Endothelial cell of umbilical vein (primary cell): ENCODE measurements at regions not wholly inside any gene's neighbourhood (a gene's known extent, or its start where the extent isn't known, plus 50 kb on each side); places are given as distances from the start of the nearest gene placed in this dataset.

Experiments
- BruUV-seq: library from RNA; stranded (reverse); fragments of 400-500 nt; replicated peaks from 2 replicates; lab custom pipeline; 2021; lab: Mats Ljungman, UMichigan
- CTCF ChIA-PET: fragments of 300-600, 350-600 bp; sonication (Branson Sonifier 250); formaldehyde crosslinking; loops from one replicate; lab custom pipeline; 2021; ENCODE audit warnings: antibody characterized with exemption, inconsistent platforms; lab: Charles Lee
- POLR2A ChIA-PET: fragments of 300-600, 350-600 bp; sonication (Branson Sonifier 250); formaldehyde crosslinking; loops from one replicate; lab custom pipeline; 2021; ENCODE audit warnings: antibody characterized with exemption, inconsistent platforms; lab: Charles Lee
- DNase-seq: peaks from one replicate; pipeline ENCODE4 v3.0.0-alpha.2; 2011; ENCODE audit warnings: low read depth, low spot score
- FAIRE-seq: peaks from 2 replicates; lab custom pipeline; 2011; peaks lifted over from hg19 to GRCh38; lab: Jason Lieb, UNC
- H2AFZ ChIP-seq: 2 replicates; pipeline ENCODE4 v1.6.0; 2012; ENCODE audit warnings: low read depth, low read length, control low read depth, inconsistent platforms
- H3K27ac ChIP-seq: 2 replicates; pipeline ENCODE4 v1.5.1; 2011; ENCODE audit warnings: low read depth, mild to moderate bottlenecking, control low read depth, low read length, moderate library complexity; ENCODE audit not compliant: insufficient read depth
- H3K27me3 ChIP-seq, 2 experiments: 2 replicates each; pipeline versions ENCODE4 v1.6.0 to v1.6.1; 2011; ENCODE audit warnings: low read length in 2 of 2, mixed read lengths in 1 of 2; ENCODE audit not compliant: control insufficient read depth in 2 of 2, insufficient read depth in 2 of 2
- H3K36me3 ChIP-seq, 2 experiments: 2 replicates in 1 of 2; 3 replicates in 1 of 2; pipeline ENCODE4 v1.5.1; 2011; ENCODE audit warnings: low read length in 2 of 2, mild to moderate bottlenecking in 1 of 2, moderate library complexity in 1 of 2; ENCODE audit not compliant: control insufficient read depth in 2 of 2, insufficient read depth in 2 of 2; ENCODE audit errors: extremely low read depth in 1 of 2
- H3K4me1 ChIP-seq: 3 replicates; pipeline ENCODE4 v1.5.1; 2011; ENCODE audit warnings: mild to moderate bottlenecking, low read length; ENCODE audit not compliant: control insufficient read depth, insufficient read depth; ENCODE audit errors: extremely low read depth
- H3K4me2 ChIP-seq: 2 replicates; pipeline ENCODE4 v1.6.1; 2011; ENCODE audit warnings: low read length, control low read depth, mixed read lengths; ENCODE audit not compliant: insufficient read depth
- H3K4me3 ChIP-seq, 3 experiments: fragments of 200-600 bp in 1 of 3; sonication (generic), shearing (Covaris generic) in 1 of 3; replicated peaks in 1 of 3; 2 replicates each; pipeline ENCODE4 v1.5.1; 2011 to 2016; ENCODE audit warnings: control low read depth in 3 of 3, low read length in 3 of 3, mild to moderate bottlenecking in 2 of 3, inconsistent platforms in 1 of 3, low read depth in 1 of 3, moderate library complexity in 1 of 3; ENCODE audit not compliant: insufficient read depth in 1 of 3
- H3K79me2 ChIP-seq: 2 replicates; pipeline ENCODE4 v1.6.0; 2012; ENCODE audit warnings: low read length, inconsistent platforms; ENCODE audit not compliant: control insufficient read depth, insufficient read depth
- H3K9ac ChIP-seq: replicated peaks from 2 replicates; pipeline ENCODE3; 2011; ENCODE audit warnings: low read length, control low read depth; ENCODE audit not compliant: insufficient read depth; ENCODE audit errors: extremely low read depth
- H3K9me1 ChIP-seq: replicated peaks from 3 replicates; pipeline ENCODE4 v1.6.0; 2011; ENCODE audit warnings: mild to moderate bottlenecking, low read length; ENCODE audit not compliant: control insufficient read depth, insufficient read depth; ENCODE audit errors: extremely low read depth
- H3K9me3 ChIP-seq: replicated peaks from 2 replicates; pipeline ENCODE4 v1.5.1; 2012; ENCODE audit warnings: low read length, inconsistent platforms; ENCODE audit not compliant: control insufficient read depth, insufficient read depth
- H4K20me1 ChIP-seq: replicated peaks from 2 replicates; pipeline ENCODE3; 2011; ENCODE audit warnings: mild to moderate bottlenecking, low read length; ENCODE audit not compliant: control insufficient read depth, insufficient read depth; ENCODE audit errors: extremely low read depth
- EZH2 ChIP-seq: IDR thresholded peaks from 2 replicates; pipeline ENCODE4 v1.6.1; 2012; ENCODE audit warnings: borderline replicate concordance, low read depth, mild to moderate bottlenecking, moderate library complexity, low read length, inconsistent platforms; ENCODE audit not compliant: severe bottlenecking
- FOS ChIP-seq: IDR thresholded peaks from 2 replicates; pipeline ENCODE4 v1.6.1; 2011; ENCODE audit warnings: mild to moderate bottlenecking, low read length, moderate library complexity, borderline replicate concordance; ENCODE audit not compliant: insufficient read depth
- GATA2 ChIP-seq: IDR thresholded peaks from 2 replicates; pipeline ENCODE4 v1.7.0; 2011; ENCODE audit warnings: low read depth, mild to moderate bottlenecking, moderate library complexity, mixed read lengths, low read length; ENCODE audit not compliant: insufficient read length, insufficient read depth
- JUN ChIP-seq: IDR thresholded peaks from 2 replicates; pipeline ENCODE4 v1.6.1; 2011; ENCODE audit warnings: borderline replicate concordance, low read depth; ENCODE audit not compliant: insufficient read length, insufficient read depth
- dilution Hi-C: fragments of 300-500 bp; cut with MboI; formaldehyde crosslinking; loops from one replicate; pipeline ENCODE4 v1.15.0; 2019; ENCODE audit warnings: low sequenced_read_pairs; ENCODE audit not compliant: extremely low pct_ligation_motif_present
- intact Hi-C: fragments of 100-400 bp; cut with micrococcal nuclease; formaldehyde crosslinking; loops from one replicate; pipeline ENCODE4 v1.10.0; 2022

- Histone ChIP-seq H3K4me2 (no peak overlapping the region), H4K20me1 (no peaks in the 10 kb centered on the region), H3K9ac (no peak overlapping the region), H3K4me1 (no peaks in the 10 kb centered on the region), H3K9me3 (no peaks in the 10 kb centered on the region), H3K9me1 (no peaks in the 10 kb centered on the region), H3K4me3 (no peak overlapping the region), H3K27me3 (no peaks in the 10 kb centered on the region), H3K79me2 (no peaks in the 10 kb centered on the region), H3K36me3 (no peaks in the 10 kb centered on the region), H2AFZ (no peak overlapping the region), H3K27ac (no peak overlapping the region)
- intact Hi-C loops: no loop called here
- ChIA-PET POLR2A (no interaction called here), CTCF (interaction anchor here (0.6 kb wide), 1 partner anchor 574 kb away, joined by 4 read pairs; no protein-coding TSS in a partner anchor)
- FAIRE-seq (no peak), DNase-seq (no peak)
- dilution Hi-C loops: no loop called here
- BruUV-seq: no TSS peak
- no peak for TF ChIP-seq EZH2
- no peak for TF ChIP-seq JUN
- no peak for TF ChIP-seq FOS
- TF ChIP-seq GATA2: no peak
Measured at GRCh38 chr18:43170586-43170985, 55.1 kb upstream of the RIT2 start.
